GM13976 (cell line): ENCODE measurements at regions not wholly inside any gene's neighbourhood (a gene's known extent, or its start where the extent isn't known, plus 50 kb on each side); places are given as distances from the start of the nearest gene placed in this dataset.

Source experiments
- DNase-seq: peaks from one replicate; pipeline ENCODE4 v3.0.0; 2012; ENCODE audit warnings: low spot score
- in situ Hi-C: fragments of 300-500 bp; cut with MboI; formaldehyde crosslinking; loops from one replicate; pipeline ENCODE4 v1.12.0; 2022; ENCODE audit warnings: low sequenced_read_pairs, mixed read lengths, inconsistent platforms; ENCODE audit not compliant: unreplicated experiment
- TF ChIP-seq, protein P1 (sequence below): IDR thresholded peaks from 2 replicates; pipeline ENCODE4 v1.5.1; 2012; ENCODE audit warnings: borderline replicate concordance, mild to moderate bottlenecking; ENCODE audit not compliant: insufficient read depth; ENCODE audit errors: extremely low read depth, missing control alignments, control extremely low read depth

- TF ChIP-seq, protein P1, sequence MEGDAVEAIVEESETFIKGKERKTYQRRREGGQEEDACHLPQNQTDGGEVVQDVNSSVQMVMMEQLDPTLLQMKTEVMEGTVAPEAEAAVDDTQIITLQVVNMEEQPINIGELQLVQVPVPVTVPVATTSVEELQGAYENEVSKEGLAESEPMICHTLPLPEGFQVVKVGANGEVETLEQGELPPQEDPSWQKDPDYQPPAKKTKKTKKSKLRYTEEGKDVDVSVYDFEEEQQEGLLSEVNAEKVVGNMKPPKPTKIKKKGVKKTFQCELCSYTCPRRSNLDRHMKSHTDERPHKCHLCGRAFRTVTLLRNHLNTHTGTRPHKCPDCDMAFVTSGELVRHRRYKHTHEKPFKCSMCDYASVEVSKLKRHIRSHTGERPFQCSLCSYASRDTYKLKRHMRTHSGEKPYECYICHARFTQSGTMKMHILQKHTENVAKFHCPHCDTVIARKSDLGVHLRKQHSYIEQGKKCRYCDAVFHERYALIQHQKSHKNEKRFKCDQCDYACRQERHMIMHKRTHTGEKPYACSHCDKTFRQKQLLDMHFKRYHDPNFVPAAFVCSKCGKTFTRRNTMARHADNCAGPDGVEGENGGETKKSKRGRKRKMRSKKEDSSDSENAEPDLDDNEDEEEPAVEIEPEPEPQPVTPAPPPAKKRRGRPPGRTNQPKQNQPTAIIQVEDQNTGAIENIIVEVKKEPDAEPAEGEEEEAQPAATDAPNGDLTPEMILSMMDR, result no peak
Measured at GRCh38 chr18:78180741-78181140, 798.9 kb upstream of the SALL3 start.

DNA sequence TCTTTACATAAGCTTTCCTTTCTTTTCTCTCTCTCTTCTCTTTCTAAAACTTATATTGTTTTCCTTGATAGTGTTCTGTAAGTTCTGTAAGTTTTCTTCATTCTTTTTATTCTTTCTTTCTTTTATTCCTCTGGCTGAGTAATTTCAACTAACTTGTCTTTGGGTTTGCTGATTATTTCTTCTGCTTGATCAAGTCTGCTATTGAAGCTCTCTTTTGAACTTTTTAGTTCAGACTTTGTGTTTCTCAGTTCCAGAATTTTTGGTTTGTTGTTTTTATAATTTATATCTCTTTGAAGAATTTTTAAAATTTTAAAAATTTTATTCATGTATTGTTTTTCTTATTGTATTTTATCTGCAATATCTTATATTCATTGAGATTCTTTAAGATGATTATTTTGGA, 795.8 kb upstream of the SALL3 start:
- in situ Hi-C loops, result no loop called here
- DNase-seq, result no peak
- TF ChIP-seq, protein P1, result no peak

More at GRCh38 chr18:78180741-78181140, 798.9 kb upstream of the SALL3 start:
- no peak for DNase-seq
- in situ Hi-C loops, result no loop called here

DNA sequence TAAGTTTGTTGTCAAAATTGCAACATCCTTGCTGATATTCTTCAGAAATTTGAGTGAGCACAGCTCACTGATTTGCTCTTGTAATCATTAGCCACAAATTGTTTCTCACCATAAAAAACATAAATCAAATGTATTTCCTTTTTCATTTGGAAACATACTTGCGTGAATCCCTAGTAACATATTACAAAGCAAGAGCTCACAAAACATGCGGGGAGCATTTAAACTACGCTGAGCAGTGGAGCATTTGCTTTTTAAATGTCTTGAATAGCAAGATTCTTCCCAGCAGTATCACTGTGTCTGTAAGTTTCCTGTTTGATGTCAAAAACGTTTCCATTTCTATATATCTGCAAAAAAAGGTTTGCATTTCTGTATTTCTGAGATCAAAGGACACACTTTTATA, 788.3 kb upstream of the SALL3 start:
- in situ Hi-C loops, result no loop called here
- TF ChIP-seq, protein P1, result no peak
- DNase-seq, result no peak

- in situ Hi-C loops, result no loop called here
- DNase-seq, result no peak
- TF ChIP-seq, protein P1, result no peak
Measured at GRCh38 chr18:78192054-78192453, 787.6 kb upstream of the SALL3 start.

DNA sequence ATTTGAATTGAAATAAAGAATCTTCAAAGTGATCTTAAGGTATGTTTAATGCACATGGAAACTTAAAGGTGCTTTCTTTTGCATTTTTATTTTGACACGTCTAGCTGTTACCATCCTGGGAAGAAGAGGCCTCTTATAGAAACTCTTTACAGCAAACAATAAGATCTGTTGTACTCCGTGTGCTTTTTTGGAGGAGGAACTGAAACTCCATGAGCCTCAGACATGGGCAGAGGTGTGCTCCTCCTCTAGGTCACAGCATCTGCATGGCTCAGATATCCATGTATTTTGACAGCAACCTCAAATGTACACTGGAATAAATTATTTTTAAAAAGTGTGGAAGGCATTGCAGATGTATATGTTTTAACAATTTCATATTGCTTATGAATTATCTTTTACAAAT, 783.3 kb upstream of the SALL3 start:
- no peak for DNase-seq
- TF ChIP-seq, protein P1, result no peak
- in situ Hi-C loops, result no loop called here

DNA sequence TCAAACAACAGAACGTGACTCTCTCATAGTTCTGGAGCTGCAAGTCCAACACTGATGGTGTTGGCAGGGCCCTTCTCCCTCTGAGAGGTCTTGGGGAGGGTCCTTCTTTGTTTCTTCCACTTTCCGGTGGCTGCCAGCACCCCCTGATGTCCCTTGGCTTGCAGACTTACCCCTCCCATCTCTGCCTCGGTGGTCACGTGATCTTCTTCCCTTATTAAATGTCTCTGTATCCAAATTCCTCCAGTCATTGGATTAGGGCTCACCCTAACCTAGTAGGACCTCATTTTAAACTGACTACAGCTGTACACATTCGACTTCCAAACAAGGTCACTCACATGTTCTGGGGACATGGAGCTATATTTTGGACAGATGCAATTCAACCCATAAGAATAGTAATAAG, 780.6 kb upstream of the SALL3 start:
- in situ Hi-C loops, result no loop called here
- DNase-seq, result no peak
- TF ChIP-seq, protein P1, result no peak

DNA sequence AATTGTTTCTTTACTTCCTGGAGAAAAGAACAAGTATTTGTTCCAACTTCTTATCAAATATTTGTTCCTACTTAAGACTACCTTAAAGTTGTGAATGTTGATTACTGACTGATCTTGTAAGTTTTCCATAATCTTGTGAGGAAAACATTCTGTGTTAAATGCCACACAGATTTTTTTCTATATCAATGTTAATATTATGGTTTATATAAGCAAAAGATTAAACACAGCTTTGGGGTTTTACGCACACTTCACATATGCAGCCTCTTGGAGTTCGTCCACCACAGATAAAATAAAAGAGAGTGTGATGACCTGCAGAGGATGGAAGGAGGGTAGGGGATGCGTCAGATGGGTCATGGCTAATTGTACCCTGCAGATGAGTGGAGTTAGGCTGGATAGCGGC, 780.0 kb upstream of the SALL3 start:
- in situ Hi-C loops, result no loop called here
- no peak for DNase-seq
- TF ChIP-seq, protein P1, result no peak
